H4 (cell line): ENCODE measurements at regions not wholly inside any gene's neighbourhood (a gene's known extent, or its start where the extent isn't known, plus 50 kb on each side); places are given as distances from the start of the nearest gene placed in this dataset.
A peak's percentile ranks its signal among the peaks of the same experiment; 100 is the strongest.
"Not testable (repeated sequence)": the region's sequence is repeated elsewhere in the genome, so short reads cannot be mapped to it uniquely, and the experiment has no call there.

ENCODE experiments used
- DNase-seq: peaks from one replicate; pipeline ENCODE4 v3.0.0-alpha.2; 2015; ENCODE audit warnings: low spot score

GRCh38 chr14:58887931-58888330 is 250.2 kb downstream of the DACT1 start:
- no peak for DNase-seq

GRCh38 chr14:58898655-58899316 is 261.0 kb downstream of the DACT1 start:
- DNase-seq, result peak; percentile 51

- peak; percentile 16 for DNase-seq
Measured at GRCh38 chr14:58899317-58899713, 261.6 kb downstream of the DACT1 start.

- no peak for DNase-seq
Measured at GRCh38 chr14:58901826-58902225, 264.1 kb downstream of the DACT1 start.

GRCh38 chr14:58904776-58905175 is 267.0 kb downstream of the DACT1 start:
- peak; percentile 67 for DNase-seq

- peak; percentile 17 for DNase-seq
Measured at GRCh38 chr14:58907803-58908202, 270.0 kb downstream of the DACT1 start.

- DNase-seq, result no peak
Measured at GRCh38 chr14:58912287-58912686, 274.5 kb downstream of the DACT1 start.

- DNase-seq, result no peak
Measured at GRCh38 chr14:58912799-58913432, 275.2 kb downstream of the DACT1 start.

GRCh38 chr14:58914279-58914855 is 274.1 kb upstream of the DAAM1 start:
- no peak for DNase-seq

- DNase-seq, result no peak
Measured at GRCh38 chr14:58915646-58916045, 272.8 kb upstream of the DAAM1 start.

- DNase-seq, result no peak
Measured at GRCh38 chr14:58918066-58918738, 270.3 kb upstream of the DAAM1 start.

GRCh38 chr14:58919217-58919616 is 269.2 kb upstream of the DAAM1 start:
- DNase-seq, result no peak

GRCh38 chr14:58920230-58920629 is 268.2 kb upstream of the DAAM1 start:
- DNase-seq, result no peak

- not testable (repeated sequence) for DNase-seq
Measured at GRCh38 chr14:58922201-58922940, 266.1 kb upstream of the DAAM1 start.

GRCh38 chr14:58923751-58924405 is 264.6 kb upstream of the DAAM1 start:
- no peak for DNase-seq

- DNase-seq, result peak; percentile 43
Measured at GRCh38 chr14:58941629-58942028, 246.8 kb upstream of the DAAM1 start.

- DNase-seq, result no peak
Measured at GRCh38 chr14:58942516-58942915, 246.0 kb upstream of the DAAM1 start.

GRCh38 chr14:58944343-58944967 is 244.0 kb upstream of the DAAM1 start:
- no peak for DNase-seq

- no peak for DNase-seq
Measured at GRCh38 chr14:58944968-58945356, 243.5 kb upstream of the DAAM1 start.

- DNase-seq, result no peak
Measured at GRCh38 chr14:58946431-58946830, 242.0 kb upstream of the DAAM1 start.

GRCh38 chr14:58947156-58947555 is 241.3 kb upstream of the DAAM1 start:
- no peak for DNase-seq
